OCI-LY1 (cell line): ENCODE measurements at regions not wholly inside any gene's neighbourhood (a gene's known extent, or its start where the extent isn't known, plus 50 kb on each side); places are given as distances from the start of the nearest gene placed in this dataset.

ENCODE experiments used
- H2AFZ ChIP-seq: fragments of 200-600 bp; sonication (generic), shearing (Covaris generic); 2 replicates; pipeline ENCODE4 v1.6.0; 2014; ENCODE audit warnings: antibody characterized with exemption, mild to moderate bottlenecking, low read length
- H3F3A ChIP-seq: fragments of 200-600 bp; sonication (generic), shearing (Covaris generic); 2 replicates; pipeline ENCODE4 v1.6.0; 2014; ENCODE audit warnings: mild to moderate bottlenecking, antibody characterized with exemption, low read length, moderate library complexity; ENCODE audit not compliant: insufficient read depth
- H3K27ac ChIP-seq: fragments of 200-600 bp; sonication (generic); 2 replicates; pipeline ENCODE4 v1.5.1; 2014; ENCODE audit warnings: low read length, mixed run types, mild to moderate bottlenecking, low read depth; ENCODE audit not compliant: poor library complexity, severe bottlenecking
- H3K27me3 ChIP-seq: fragments of 200-600 bp; sonication (generic); 2 replicates; pipeline ENCODE4 v1.6.0; 2014; ENCODE audit warnings: antibody characterized with exemption, mild to moderate bottlenecking, low read length, moderate library complexity; ENCODE audit not compliant: insufficient read depth
- H3K36me3 ChIP-seq: fragments of 200-600 bp; sonication (generic); 2 replicates; pipeline ENCODE4 v1.6.1; 2014; ENCODE audit warnings: mild to moderate bottlenecking, antibody characterized with exemption, low read length, moderate library complexity, mixed read lengths; ENCODE audit not compliant: insufficient read depth
- H3K4me1 ChIP-seq: fragments of 200-600 bp; sonication (generic); 2 replicates; pipeline ENCODE4 v1.5.1; 2014; ENCODE audit warnings: mild to moderate bottlenecking, low read length, moderate library complexity; ENCODE audit not compliant: insufficient read depth, severe bottlenecking
- H3K4me2 ChIP-seq: fragments of 200-600 bp; sonication (generic), shearing (Covaris generic); 2 replicates; pipeline ENCODE4 v1.6.1; 2014; ENCODE audit warnings: low read length
- H3K4me3 ChIP-seq: fragments of 200-600 bp; sonication (generic); 2 replicates; pipeline ENCODE4 v1.5.1; 2014; ENCODE audit warnings: low read length, low read depth, mild to moderate bottlenecking, mixed read lengths; ENCODE audit not compliant: poor library complexity, severe bottlenecking
- H3K79me2 ChIP-seq: fragments of 200-600 bp; shearing (Covaris generic); 2 replicates; pipeline ENCODE4 v1.6.1; 2016; ENCODE audit warnings: mixed run types, low read length, mixed read lengths; ENCODE audit not compliant: insufficient read depth
- H3K9ac ChIP-seq: fragments of 200-600 bp; sonication (generic), shearing (Covaris generic); 2 replicates; pipeline ENCODE4 v1.6.1; 2014; ENCODE audit warnings: mild to moderate bottlenecking, low read length, mixed read lengths
- H3K9me2 ChIP-seq: fragments of 200-600 bp; sonication (generic), shearing (Covaris generic); 2 replicates; pipeline ENCODE4 v1.6.1; 2014; ENCODE audit warnings: low read depth, mild to moderate bottlenecking, low read length, mixed read lengths
- H3K9me3 ChIP-seq: fragments of 200-600 bp; shearing (Covaris generic); 2 replicates; pipeline ENCODE4 v1.6.1; 2014; ENCODE audit warnings: low read length, mixed read lengths
- H4K20me1 ChIP-seq: fragments of 200-600 bp; sonication (generic), shearing (Covaris generic); 2 replicates; pipeline ENCODE4 v1.6.0; 2016; ENCODE audit warnings: mild to moderate bottlenecking, low read length; ENCODE audit not compliant: insufficient read depth
- EZH2 ChIP-seq: fragments of 200-600 bp; sonication (generic), shearing (Covaris generic); IDR thresholded peaks from 2 replicates; pipeline ENCODE4 v1.8.0; 2017; ENCODE audit warnings: borderline replicate concordance, mixed run types, mild to moderate bottlenecking, antibody characterized with exemption, low read length, moderate library complexity, mixed read lengths
- TF ChIP-seq, protein P1 (sequence below): fragments of 200-600 bp; sonication (generic), shearing (Covaris generic); IDR thresholded peaks from 2 replicates; pipeline ENCODE4 v1.5.1; 2017; ENCODE audit warnings: mild to moderate bottlenecking, antibody characterized with exemption, low read length, moderate library complexity, mixed read lengths

DNA sequence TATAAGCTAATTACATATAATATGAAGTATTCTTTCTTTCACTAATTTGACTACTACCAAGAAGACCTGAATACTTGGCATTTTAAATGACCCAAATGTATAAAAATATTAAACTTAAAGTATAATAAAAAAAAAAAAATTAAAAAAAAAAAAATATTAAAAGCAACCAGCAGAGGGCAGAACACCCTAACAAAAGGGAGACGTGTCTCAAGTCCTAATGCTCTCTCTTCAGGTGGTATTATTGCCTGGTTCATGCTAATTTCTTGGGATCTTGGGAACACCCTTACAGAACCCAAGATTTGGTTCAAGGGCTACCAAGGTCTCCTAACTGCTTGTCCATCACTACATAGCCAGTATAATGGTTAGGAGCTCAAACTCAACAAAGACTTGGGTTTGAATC is 754.8 kb downstream of the RAB28 start:
- H4K20me1 ChIP-seq, result no peaks in the 10 kb centered on the region
- TF ChIP-seq, protein P1, sequence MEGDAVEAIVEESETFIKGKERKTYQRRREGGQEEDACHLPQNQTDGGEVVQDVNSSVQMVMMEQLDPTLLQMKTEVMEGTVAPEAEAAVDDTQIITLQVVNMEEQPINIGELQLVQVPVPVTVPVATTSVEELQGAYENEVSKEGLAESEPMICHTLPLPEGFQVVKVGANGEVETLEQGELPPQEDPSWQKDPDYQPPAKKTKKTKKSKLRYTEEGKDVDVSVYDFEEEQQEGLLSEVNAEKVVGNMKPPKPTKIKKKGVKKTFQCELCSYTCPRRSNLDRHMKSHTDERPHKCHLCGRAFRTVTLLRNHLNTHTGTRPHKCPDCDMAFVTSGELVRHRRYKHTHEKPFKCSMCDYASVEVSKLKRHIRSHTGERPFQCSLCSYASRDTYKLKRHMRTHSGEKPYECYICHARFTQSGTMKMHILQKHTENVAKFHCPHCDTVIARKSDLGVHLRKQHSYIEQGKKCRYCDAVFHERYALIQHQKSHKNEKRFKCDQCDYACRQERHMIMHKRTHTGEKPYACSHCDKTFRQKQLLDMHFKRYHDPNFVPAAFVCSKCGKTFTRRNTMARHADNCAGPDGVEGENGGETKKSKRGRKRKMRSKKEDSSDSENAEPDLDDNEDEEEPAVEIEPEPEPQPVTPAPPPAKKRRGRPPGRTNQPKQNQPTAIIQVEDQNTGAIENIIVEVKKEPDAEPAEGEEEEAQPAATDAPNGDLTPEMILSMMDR, result no peak
- TF ChIP-seq EZH2, result no peak
- H2AFZ ChIP-seq, result no peak overlapping the region
- H3F3A ChIP-seq, result no peaks in the 10 kb centered on the region
- H3K9me2 ChIP-seq, result no peaks in the 10 kb centered on the region
- H3K27ac ChIP-seq, result no peak overlapping the region
- no peak overlapping the region for H3K9ac ChIP-seq
- no peaks in the 10 kb centered on the region for H3K36me3 ChIP-seq
- no peaks in the 10 kb centered on the region for H3K27me3 ChIP-seq
- H3K4me2 ChIP-seq, result no peak overlapping the region
- H3K9me3 ChIP-seq, result no peaks in the 10 kb centered on the region
- no peak overlapping the region for H3K4me3 ChIP-seq
- no peaks in the 10 kb centered on the region for H3K4me1 ChIP-seq
- H3K79me2 ChIP-seq, result no peaks in the 10 kb centered on the region

DNA sequence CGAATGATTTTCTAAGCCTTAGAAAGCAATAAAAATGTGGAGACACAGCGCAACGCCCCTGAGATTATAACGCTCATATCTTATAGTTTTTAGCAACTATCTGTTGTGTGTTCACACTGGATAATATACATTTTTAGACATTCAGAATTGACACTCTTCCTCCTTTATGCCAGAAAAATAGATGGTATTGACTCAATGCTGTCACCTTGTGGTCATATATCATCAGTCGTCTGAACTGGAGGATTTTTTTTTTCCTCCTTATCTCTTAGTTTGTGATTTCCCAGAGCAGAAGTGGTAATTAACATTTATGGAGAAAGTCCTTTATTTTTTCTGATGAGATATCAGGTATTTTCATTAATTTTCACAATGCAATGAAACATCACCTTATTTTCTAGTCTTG is 759.6 kb downstream of the RAB28 start:
- TF ChIP-seq, protein P1, result peak; percentile 43
- TF ChIP-seq EZH2, result no peak
- Histone ChIP-seq H3K9ac (no peak overlapping the region), H3K9me2 (no peaks in the 10 kb centered on the region), H3K27me3 (no peaks in the 10 kb centered on the region), H3K36me3 (no peaks in the 10 kb centered on the region), H3K27ac (no peak overlapping the region), H3K4me3 (no peak overlapping the region), H3F3A (no peaks in the 10 kb centered on the region), H2AFZ (no peak overlapping the region), H3K9me3 (no peaks in the 10 kb centered on the region), H3K4me2 (no peak overlapping the region), H4K20me1 (no peaks in the 10 kb centered on the region), H3K79me2 (no peaks in the 10 kb centered on the region), H3K4me1 (no peaks in the 10 kb centered on the region)

DNA sequence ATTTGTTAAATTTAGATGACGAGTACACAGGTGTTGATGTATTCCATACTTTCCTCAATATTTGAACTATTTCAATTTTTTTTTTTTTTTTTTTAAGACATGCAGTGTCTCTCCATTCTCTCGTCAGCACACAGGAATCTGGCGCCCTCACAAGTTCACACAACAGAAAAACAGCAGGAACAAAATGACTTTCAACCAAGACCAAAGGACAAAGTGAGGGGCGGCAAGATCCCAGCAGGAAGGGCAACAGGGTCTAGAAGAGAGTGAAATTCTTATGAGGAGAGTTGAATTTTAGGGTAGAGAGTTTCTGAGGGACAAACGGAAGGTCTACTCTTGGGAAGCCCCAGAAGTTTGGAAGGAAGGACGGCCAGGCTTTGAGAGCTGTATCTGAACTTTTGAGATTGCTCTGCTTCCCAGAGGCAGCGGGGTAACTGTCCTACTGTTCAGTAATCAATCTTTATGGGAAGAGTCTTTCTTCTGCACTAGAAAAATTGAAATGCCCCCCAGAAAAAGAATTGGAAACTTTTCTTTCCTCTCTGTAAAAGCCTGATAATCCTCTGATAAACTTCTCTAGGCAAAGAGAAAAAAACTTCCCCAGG is 760.2 kb downstream of the RAB28 start:
- Histone ChIP-seq H3K79me2 (no peaks in the 10 kb centered on the region), H3K9me2 (no peaks in the 10 kb centered on the region)

More for the DNA sequence above, 760.2 kb downstream of the RAB28 start:
- Histone ChIP-seq H3K27ac (no peak overlapping the region), H2AFZ (no peak overlapping the region), H3K4me2 (no peak overlapping the region), H3K36me3 (no peaks in the 10 kb centered on the region), H3K27me3 (no peaks in the 10 kb centered on the region), H3K4me3 (no peak overlapping the region), H3K9me3 (no peaks in the 10 kb centered on the region), H3F3A (no peaks in the 10 kb centered on the region), H4K20me1 (no peaks in the 10 kb centered on the region), H3K9ac (no peak overlapping the region), H3K4me1 (no peaks in the 10 kb centered on the region)
- TF ChIP-seq EZH2, result no peak
- TF ChIP-seq, protein P1, result no peak
